H4 (cell line): ENCODE measurements at regions not wholly inside any gene's neighbourhood (a gene's known extent, or its start where the extent isn't known, plus 50 kb on each side); places are given as distances from the start of the nearest gene placed in this dataset.

ENCODE experiments used
- DNase-seq: peaks from one replicate; pipeline ENCODE4 v3.0.0-alpha.2; 2015; ENCODE audit warnings: low spot score

- DNase-seq, result no peak
Observed at GRCh38 chr1:177847843-177848242, 122.0 kb downstream of the SEC16B start.

DNA sequence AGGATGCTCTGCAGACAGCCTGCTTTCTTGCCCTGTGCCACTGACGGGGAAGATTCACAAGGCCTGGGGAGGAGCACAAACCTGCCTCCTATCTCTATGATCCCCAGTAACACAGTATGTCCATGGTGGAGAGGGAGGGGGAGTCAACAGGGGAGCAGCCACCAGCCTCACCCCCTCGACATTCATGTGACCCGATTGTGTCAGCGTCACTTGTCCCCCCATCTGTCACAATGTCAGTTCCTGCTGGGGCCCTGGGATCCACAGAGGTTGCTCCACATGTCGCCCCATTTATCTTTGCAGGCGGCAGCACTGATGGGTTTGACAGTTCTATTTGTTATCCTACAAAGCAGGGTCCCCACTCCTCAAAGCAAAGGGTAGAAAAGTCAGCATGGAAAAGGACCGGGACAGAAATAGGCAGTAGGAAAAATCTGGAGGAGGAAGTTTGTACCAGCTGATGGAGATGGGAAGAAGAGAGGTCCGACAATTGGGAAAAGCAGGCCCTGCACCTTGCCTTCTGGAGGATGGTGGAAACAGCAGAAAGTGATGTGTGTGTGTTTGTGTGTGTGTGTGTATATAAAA, 130.9 kb downstream of the SEC16B start:
- DNase-seq, result no peak

- DNase-seq, result no peak
Observed at GRCh38 chr1:177833631-177834030, 136.2 kb downstream of the SEC16B start.

DNA sequence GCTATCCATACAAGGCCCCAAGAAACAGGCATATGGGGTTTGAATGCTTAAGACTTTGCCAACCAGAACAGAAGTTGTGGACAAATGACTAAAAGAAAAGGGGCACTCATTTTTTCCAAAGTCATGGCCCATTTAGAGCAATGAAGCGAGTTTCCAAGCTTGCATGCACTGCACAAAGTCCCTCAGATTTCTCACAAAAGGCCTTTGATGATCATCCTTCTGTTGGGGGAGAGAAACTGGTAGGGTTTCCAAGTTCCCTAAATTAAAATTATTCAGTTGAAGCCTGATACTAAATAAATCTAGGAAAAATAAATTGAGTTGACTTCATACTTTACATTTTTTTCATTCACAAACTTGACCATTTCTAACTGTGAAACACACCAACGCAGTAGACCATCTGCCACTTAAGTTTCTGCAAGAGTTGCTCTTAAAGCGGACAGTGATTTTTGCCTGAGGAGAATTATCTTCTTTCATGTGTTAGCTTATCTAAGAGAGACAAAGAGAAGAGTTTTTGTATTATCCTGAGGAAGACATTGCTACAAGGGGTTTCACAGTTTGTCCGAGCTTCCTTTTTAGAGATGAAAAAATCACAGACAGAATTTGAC, 139.2 kb downstream of the SEC16B start:
- DNase-seq, result no peak

DNA sequence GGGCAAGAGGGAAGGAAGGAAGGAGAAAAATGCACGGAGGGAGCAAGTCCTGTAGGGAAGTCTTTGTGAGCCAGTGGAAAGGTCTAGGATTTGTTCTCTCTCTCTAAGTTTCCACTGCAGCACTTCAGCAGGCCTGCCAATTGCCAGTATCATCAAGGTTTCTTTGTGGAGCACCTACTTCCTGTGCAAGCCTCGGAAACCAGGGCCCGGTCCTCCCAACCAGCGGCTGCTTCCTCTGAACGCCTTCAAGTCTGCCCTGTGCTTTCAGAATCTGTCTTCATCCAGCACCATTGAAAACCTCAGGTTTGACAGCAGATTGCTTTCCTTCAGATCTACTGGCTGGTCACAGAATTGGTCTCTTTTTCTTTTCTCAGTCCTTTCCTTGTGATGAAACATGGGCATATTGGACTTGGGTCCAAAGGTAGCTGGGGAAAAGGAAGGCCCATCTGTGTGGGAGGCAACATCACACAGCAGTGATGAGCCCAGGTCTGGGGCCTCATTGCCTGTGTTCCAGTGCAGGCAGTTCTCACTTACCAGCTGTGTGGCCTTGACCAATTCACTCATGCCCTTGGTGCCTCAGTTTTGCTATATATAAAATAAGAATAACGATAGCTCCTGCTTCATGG, 144.5 kb downstream of the SEC16B start:
- DNase-seq, result no peak

DNA sequence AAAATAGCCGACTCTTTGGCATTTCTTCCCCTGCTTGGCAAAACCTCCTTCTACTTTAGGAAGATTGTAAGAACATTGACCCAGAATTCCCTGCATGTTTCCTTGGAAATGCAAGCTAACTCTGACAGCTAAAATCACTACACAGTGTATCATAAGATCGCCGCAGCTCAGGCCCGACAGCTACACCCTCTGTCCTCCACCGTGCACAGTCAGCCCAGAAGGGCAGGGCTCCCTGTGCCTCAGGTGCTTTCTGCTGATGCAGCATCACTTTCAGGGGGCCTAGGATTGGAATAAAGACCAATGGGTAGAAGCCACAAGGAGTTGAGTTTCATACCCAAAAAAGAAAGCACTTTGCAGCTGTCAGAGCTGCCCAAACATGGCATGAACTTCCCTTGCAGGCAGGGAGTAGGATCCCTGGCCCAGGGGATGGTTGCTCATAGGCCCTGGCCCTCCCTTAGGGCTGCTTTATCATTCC, 145.3 kb downstream of the SEC16B start:
- no peak for DNase-seq

DNA sequence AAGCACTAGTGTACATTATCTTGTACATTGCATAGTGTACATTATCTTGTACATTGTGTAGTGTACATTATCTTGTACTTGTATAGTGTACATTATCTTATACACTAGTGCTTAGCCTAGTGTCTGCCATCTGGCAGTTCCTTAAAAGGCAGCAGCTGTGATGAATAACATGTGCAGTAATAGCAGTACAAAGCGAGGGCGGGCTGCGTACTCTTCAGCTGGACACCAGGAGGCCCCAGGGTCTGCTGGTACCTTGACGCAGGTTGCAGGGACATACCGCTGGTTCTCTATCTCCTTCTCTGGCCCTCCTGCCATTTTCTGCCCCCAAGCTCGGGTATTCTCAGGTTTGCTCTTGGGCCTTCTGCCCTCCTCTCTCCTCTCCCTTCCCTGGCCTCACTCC, 149.6 kb downstream of the SEC16B start:
- DNase-seq, result no peak

GRCh38 chr1:177817937-177818875, 151.7 kb downstream of the SEC16B start:
- DNase-seq, result no peak

DNA sequence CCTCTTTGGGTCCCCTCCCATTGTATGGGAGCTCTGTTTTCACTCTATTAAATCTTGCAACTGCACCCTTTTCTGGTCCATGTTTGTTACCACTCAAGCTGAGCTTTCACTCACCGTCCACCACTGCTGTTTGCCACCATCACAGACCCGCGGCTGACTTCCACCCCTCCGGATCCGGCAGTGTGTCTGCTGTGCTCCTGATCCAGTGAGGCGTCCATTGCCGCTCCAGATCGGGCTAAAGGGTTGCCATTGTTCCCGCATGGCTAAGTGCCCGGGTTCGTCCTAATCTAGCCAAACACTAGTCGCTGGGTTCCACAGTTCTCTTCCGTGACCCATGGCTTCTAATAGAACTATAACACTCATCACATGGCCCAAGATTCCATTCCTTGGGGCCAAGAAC, 157.2 kb downstream of the SEC16B start:
- no peak for DNase-seq

- DNase-seq, result no peak
Observed at GRCh38 chr1:177812144-177812543, 157.7 kb downstream of the SEC16B start.

DNA sequence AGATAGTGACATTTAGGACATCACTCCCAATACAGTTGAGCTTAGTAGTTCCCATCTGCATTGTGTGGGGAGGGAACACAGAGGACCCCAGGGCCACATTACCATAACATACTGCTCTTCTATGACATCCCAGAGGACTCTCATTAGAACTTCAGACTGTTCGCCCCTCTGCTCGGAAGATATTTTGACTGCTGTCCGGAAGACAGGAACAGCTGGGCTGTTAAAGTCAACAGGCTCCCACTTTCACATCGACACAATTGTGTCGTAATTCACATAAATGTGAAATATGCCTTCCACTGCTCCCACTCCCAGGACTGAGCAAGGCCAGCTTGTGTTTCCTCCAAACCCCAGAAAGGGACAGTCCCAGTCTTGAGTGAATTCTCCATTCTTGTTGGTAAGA, 158.4 kb downstream of the SEC16B start:
- DNase-seq, result no peak

DNA sequence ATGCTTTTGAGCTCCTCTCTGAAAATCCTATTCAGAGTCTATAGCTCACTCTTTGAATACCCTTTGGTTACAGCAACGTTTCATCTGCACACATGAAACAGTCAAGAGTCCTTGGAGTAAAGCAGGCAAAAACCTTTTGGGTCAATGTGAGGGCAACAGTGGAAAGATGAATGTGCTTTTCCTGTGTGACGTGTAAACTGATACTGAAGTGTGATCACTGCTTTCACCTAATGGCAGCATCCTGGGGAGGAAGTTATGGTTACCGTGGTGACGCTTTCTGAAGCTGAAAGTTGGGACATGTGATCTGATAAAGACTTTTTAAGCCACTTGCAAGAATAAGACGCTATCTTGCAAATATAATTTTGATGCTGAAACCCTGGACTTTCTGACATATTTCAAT, 160.0 kb downstream of the SEC16B start:
- DNase-seq, result no peak

DNA sequence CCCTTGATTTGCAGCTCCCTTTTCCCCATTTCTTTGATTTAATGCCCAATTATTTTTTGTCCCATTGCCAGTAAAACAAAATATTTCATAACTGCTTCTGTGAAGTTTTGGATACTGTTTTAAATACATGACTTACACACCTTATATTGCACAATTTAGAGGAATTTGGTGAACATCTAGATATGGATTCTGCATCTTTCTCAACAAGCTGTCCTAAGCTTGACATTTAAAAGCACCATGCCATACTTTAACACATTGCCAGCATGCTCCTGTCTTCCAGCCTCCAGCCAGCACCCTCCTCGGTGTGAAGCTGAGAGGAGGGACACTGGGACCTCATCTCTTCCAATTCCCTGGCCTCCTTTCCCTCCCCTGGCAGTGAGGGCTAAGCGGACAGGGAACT, 167.6 kb downstream of the SEC16B start:
- DNase-seq, result no peak

DNA sequence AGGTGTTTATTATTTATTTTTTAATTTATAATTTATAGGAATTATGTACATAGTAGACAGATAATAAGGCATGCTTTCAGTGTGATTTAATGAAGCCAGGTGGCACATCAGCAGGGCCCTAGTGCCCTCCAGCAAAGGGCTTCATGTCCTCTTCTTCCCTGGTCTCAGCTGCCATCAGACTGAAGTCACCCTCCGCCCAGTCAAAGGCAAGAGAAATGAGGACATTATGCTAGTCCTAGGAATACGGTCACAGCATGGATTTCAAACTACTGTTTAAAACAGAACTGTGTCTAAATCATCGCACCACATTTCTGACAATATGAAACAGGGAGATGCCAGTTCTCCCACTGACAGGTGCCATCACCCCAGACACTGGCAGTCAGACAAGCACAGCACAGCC, 168.1 kb downstream of the SEC16B start:
- no peak for DNase-seq

- no peak for DNase-seq
Observed at GRCh38 chr1:177800400-177801088, 169.3 kb downstream of the SEC16B start.

DNA sequence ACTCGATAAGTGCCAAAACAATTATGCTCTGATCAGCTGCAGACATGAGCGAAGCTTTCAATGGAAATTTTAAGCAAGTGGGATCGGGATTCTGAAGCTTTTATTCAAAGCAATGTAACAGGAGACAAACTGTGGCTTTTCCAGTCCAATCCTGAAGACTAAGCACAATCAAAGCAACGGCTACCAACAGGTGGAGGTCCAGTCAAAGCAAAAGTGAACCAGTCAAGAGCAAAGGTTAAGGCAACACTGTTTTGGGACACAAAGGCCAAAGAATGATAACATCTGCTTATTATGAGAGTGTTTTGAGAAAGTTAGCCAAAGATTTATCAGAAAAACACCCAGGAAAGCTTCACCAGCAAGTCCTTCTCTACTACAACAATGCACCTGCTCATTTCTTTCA, 170.1 kb downstream of the SEC16B start:
- DNase-seq, result no peak

DNA sequence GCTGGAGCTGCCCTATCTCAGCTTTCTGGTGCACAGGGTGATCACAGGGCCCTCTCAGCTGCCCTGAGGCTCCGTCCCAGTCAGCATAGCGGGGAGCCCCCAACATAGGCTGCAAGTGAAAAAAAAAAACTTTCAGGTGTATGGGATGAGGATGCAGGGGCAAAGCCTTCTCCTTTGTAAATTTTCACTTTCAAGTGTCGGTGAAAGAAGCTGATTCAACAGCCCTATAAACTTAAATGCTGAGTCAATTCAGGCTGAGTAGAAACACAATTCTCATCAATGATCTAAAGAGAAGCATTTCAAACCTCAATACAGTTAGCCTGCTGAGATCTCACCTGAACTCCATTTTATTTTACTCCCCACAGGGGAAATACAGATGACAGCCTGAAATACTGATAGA, 171.2 kb downstream of the SEC16B start:
- no peak for DNase-seq

GRCh38 chr1:177796561-177796960, 173.3 kb downstream of the SEC16B start:
- DNase-seq, result no peak

DNA sequence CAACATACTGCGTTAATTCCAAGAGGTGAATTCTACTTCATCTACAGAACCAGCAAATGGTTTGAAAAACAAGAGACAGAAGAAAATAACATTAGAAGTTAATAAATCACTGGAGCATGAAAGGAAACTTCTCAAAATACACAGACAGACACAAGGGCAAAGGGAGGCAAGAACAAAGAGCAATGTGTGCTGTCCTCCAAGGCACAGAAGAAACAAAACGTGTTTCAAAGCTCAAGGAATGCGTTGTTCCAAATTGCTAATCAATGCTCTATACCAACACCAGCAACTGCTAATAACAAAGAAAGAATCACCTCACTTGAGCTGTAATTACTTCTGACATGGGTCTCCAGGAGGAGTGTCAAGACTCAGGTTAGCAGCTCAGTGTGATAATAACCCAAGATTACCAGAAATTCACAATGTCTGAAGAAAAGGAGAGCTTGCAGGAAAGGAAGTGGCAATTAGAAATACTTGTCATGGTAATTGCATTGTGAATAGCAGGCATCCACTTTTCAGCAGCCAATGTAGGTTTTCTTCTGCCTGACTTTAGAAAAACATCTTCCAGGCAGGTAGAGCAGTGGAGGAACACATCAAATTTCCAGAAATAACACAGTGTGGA, 175.4 kb downstream of the SEC16B start:
- no peak for DNase-seq

GRCh38 chr1:177793900-177794299, 176.0 kb downstream of the SEC16B start:
- no peak for DNase-seq

- DNase-seq, result no peak
Observed at GRCh38 chr1:177790566-177790965, 179.3 kb downstream of the SEC16B start.
